HUES48 (cell line): ENCODE measurements at regions not wholly inside any gene's neighbourhood (a gene's known extent, or its start where the extent isn't known, plus 50 kb on each side); places are given as distances from the start of the nearest gene placed in this dataset.

ENCODE experiments used
- H3K27ac ChIP-seq: one replicate; pipeline ENCODE4 v1.7.0; 2013; ENCODE audit warnings: low read depth, low read length, inconsistent platforms
- H3K27me3 ChIP-seq: 2 replicates; pipeline ENCODE4 v1.6.1; 2013; ENCODE audit warnings: mild to moderate bottlenecking, low read length; ENCODE audit not compliant: control insufficient read depth, insufficient read depth
- H3K36me3 ChIP-seq: 2 replicates; pipeline ENCODE4 v1.6.1; 2013; ENCODE audit warnings: low read length; ENCODE audit not compliant: control insufficient read depth, insufficient read depth
- H3K4me1 ChIP-seq: 2 replicates; pipeline ENCODE4 v1.6.1; 2013; ENCODE audit warnings: mild to moderate bottlenecking, low read length; ENCODE audit not compliant: control insufficient read depth, insufficient read depth
- H3K4me3 ChIP-seq: 2 replicates; pipeline ENCODE4 v1.5.1; 2013; ENCODE audit warnings: mild to moderate bottlenecking, low read depth, low read length
- H3K9ac ChIP-seq: 2 replicates; pipeline ENCODE4 v1.6.1; 2013; ENCODE audit warnings: mild to moderate bottlenecking, low read depth, low read length, moderate library complexity
- H3K9me3 ChIP-seq: 2 replicates; pipeline ENCODE4 v1.6.1; 2013; ENCODE audit warnings: low read length; ENCODE audit not compliant: control insufficient read depth, insufficient read depth

DNA sequence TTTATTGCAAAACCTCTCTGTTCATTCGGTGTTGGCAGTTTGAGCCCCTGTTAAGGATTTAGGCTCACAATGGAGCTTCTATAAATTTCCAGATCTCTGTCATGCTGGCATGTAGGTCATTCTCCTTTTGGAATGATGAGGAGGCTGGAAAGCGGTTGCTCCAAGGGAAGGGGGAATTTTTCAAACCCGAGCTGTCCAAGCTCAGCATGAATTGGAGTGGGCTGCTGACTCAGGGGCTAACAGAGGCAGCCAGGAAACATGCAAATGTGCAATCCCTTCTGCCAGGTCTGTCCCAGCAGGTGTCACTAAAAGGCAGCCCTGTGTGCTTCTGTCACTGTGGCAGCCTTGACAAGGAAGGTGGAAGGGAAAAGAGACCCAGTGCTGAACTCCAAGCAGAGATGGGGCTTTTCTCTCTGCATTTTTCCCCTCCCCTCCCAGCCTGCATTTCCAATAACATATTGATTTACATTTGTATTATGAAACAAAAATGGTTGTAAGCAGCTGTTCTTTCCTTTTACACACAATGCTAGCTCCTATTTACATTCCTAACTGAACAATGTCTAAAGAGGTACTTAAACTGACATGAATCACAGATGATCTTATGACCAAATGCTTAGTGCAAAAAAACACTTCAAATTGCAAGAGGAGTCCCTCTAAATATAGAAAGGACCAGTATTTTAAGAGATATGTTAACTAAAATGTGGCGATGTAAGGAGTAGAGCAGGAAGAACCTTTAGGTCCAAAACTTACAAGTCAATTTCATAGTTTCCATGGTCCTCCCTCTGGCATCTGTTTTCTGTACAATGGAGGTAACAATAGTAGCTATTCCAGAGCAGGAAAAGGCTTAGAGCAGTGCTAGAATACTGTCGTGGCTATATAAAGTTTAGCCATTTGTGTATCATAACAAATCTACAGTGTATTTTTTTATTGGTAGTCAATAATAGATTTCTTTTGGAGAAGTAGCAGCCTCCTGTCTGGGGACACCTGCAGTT is 84.5 kb upstream of the ATP10A start:
- Histone ChIP-seq H3K9me3 (no peaks in the 10 kb centered on the region), H3K27me3 (no peaks in the 10 kb centered on the region), H3K4me1 (peaks cover 15% of the 10 kb centered on the region), H3K36me3 (no peaks in the 10 kb centered on the region), H3K4me3 (no peak overlapping the region), H3K9ac (no peak overlapping the region), H3K27ac (peak overlapping the region; percentile 50)

- H3K36me3 ChIP-seq = no peaks in the 10 kb centered on the region
- H3K27me3 ChIP-seq = no peaks in the 10 kb centered on the region
- H3K27ac ChIP-seq = no peak overlapping the region
- no peak overlapping the region for H3K4me3 ChIP-seq
- H3K9ac ChIP-seq = no peak overlapping the region
- H3K9me3 ChIP-seq = no peaks in the 10 kb centered on the region
- H3K4me1 ChIP-seq = peaks cover 15% of the 10 kb centered on the region
These were observed 83.2 kb upstream of the ATP10A start for GRCh38 chr15:25946241-25946805.

- H3K36me3 ChIP-seq = no peaks in the 10 kb centered on the region
- H3K4me3 ChIP-seq = no peak overlapping the region
- no peak overlapping the region for H3K27ac ChIP-seq
- no peaks in the 10 kb centered on the region for H3K27me3 ChIP-seq
- H3K9ac ChIP-seq = no peak overlapping the region
- H3K4me1 ChIP-seq = peaks cover 15% of the 10 kb centered on the region
- no peaks in the 10 kb centered on the region for H3K9me3 ChIP-seq
These were observed 81.3 kb upstream of the ATP10A start for GRCh38 chr15:25944386-25944785.

GRCh38 chr15:25943831-25944230 is 80.7 kb upstream of the ATP10A start:
- no peaks in the 10 kb centered on the region for H3K36me3 ChIP-seq
- no peak overlapping the region for H3K4me3 ChIP-seq
- H3K4me1 ChIP-seq = peaks cover 15% of the 10 kb centered on the region
- H3K9ac ChIP-seq = no peak overlapping the region
- no peak overlapping the region for H3K27ac ChIP-seq
- H3K27me3 ChIP-seq = no peaks in the 10 kb centered on the region
- H3K9me3 ChIP-seq = no peaks in the 10 kb centered on the region

DNA sequence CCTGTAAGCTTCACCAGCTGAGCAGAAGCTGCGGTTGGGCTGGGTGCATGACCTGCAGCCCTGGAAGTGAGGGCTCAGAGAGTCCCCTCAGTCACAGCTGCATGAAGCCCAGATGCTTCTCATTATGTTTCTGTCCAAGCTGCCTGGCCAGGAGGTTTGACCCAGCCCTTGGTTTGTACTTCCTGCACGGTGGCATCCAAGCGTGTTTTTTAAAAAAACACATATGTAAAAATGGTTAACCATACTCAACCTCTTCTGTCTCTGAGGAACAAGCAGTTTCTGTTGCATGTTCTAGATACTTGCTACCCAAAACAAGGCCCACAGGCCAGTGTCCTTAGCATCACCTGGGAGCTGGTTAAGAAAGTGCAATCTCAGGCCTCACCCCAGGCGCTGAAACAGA is 76.0 kb upstream of the ATP10A start:
- no peak overlapping the region for H3K9ac ChIP-seq
- H3K36me3 ChIP-seq = no peaks in the 10 kb centered on the region
- H3K27ac ChIP-seq = no peak overlapping the region
- no peaks in the 10 kb centered on the region for H3K27me3 ChIP-seq
- H3K9me3 ChIP-seq = no peaks in the 10 kb centered on the region
- no peaks in the 10 kb centered on the region for H3K4me1 ChIP-seq
- H3K4me3 ChIP-seq = no peak overlapping the region

DNA sequence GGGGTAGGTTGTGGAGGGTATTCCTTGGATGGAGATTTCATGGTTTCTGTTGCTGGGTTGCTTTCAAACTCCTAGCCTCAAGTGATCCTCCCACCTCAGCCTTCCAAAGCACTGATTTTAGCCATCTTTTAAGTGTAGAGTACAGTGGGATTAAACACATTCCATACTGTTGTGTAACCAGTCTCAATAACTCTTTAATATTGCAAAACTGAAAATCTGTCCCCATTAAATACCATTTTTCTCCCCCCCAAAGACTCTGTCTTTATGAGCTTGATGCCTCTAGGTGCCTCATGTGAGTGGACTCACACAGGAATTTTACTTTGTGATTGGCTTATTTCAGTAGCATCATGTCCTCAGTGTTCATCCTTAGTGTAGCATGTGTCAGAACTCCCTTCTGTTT is 74.7 kb upstream of the ATP10A start:
- Histone ChIP-seq H3K27ac (no peak overlapping the region), H3K27me3 (peaks cover 6% of the 10 kb centered on the region; the same call in 1 of the 2 replicates), H3K4me3 (no peak overlapping the region), H3K4me1 (peaks cover 10% of the 10 kb centered on the region), H3K36me3 (no peaks in the 10 kb centered on the region), H3K9ac (no peak overlapping the region), H3K9me3 (no peaks in the 10 kb centered on the region)

DNA sequence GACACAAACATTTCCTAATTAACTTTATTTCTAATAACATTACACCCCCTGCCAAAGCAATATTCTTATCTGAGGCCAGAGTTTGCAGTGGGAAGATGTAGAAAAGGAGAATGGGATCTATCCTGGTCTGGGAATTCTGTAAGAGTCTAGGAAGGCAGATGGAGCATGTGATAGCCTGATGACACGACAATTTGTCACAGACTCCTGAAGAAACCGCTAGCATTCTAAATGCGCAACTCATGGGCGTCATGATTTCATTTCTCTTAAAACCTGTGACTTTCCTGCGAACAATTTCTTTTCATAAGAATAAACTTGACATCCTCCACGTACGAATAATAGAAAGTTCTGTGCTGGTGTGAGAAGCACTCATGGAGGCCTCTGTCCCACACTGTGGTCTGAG is 72.9 kb upstream of the ATP10A start:
- Histone ChIP-seq H3K9ac (no peak overlapping the region), H3K27me3 (peaks cover 8% of the 10 kb centered on the region; the same call in 1 of the 2 replicates), H3K4me1 (peaks cover 10% of the 10 kb centered on the region), H3K36me3 (no peaks in the 10 kb centered on the region), H3K27ac (no peak overlapping the region), H3K4me3 (no peak overlapping the region), H3K9me3 (no peaks in the 10 kb centered on the region)

DNA sequence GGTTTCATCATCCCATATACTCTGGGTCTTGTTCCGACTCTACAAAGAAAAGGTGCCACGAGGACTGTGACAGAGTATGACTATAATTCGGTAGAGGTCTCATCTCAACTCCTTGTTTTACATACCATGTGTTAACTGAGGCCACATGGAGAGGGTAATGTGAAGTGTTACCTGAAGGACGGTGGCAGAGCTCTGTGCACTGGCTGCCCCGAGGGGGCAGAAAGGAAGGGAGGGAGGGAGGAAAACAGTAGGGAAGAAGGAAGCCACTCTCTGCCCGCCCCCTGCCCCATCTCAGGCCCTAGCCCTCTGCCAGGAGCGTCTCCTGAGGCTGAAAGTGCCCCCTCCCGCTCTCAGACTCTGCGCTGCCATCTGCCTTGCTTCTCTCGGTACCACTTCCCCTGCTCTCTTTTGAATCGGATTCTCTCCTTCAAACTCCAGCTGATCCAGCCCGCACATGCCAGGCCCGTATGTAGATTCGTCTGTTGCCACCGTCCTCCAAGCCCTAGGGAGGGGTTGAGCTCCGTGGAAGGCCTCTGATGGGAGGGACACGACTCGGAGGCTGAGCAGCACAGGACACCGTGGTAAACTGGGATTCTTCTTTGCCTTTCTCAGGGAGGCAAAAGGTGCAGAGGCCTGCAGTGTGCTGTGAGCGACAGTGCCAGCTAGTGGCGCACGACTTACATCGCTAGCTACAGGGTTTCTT is 70.5 kb upstream of the ATP10A start:
- Histone ChIP-seq H3K9me3 (0 out of 2 replicates have a peak, but pooled peaks cover 5% of the 10 kb centered on the region), H3K4me3 (peak overlapping the region; percentile 54), H3K36me3 (no peaks in the 10 kb centered on the region), H3K27ac (no peak overlapping the region), H3K9ac (peak overlapping the region; percentile 48; the same call in 1 of the 2 replicates), H3K27me3 (peaks cover 8% of the 10 kb centered on the region; the same call in 1 of the 2 replicates), H3K4me1 (peaks cover 10% of the 10 kb centered on the region)

DNA sequence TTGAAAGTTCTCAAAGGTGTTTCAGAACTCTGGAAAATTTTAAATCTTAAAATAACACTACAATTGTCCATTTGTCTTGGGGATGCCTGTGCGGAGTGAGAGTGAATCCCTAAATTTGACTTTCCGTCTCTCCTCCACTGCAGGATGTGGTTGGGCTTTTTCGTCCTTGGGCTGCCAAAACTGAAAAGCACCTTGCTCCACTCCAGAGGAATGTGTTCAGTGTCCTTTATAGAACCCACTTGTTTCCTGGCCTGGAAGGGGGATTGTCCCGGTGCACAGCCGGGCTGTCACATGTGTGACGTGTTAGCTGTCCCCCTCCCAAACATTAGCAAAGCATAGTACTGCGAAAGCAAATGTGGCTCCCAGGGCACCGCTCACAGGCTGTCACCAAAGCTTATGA is 69.6 kb upstream of the ATP10A start:
- Histone ChIP-seq H3K9ac (no peak overlapping the region), H3K27ac (no peak overlapping the region)

GRCh38 chr15:25931851-25932250 is 68.7 kb upstream of the ATP10A start:
- H3K4me3 ChIP-seq = no peak overlapping the region
- peaks cover 13% of the 10 kb centered on the region for H3K4me1 ChIP-seq
- no peak overlapping the region for H3K27ac ChIP-seq
- peaks cover 8% of the 10 kb centered on the region; the same call in 1 of the 2 replicates for H3K27me3 ChIP-seq
- 0 out of 2 replicates have a peak, but pooled peaks cover 5% of the 10 kb centered on the region for H3K9me3 ChIP-seq
- no peak overlapping the region for H3K9ac ChIP-seq
- no peaks in the 10 kb centered on the region for H3K36me3 ChIP-seq

More for the DNA sequence above, 69.6 kb upstream of the ATP10A start:
- 0 out of 2 replicates have a peak, but pooled peaks cover 5% of the 10 kb centered on the region for H3K9me3 ChIP-seq
- no peaks in the 10 kb centered on the region for H3K36me3 ChIP-seq
- peaks cover 11% of the 10 kb centered on the region for H3K4me1 ChIP-seq
- no peak overlapping the region for H3K4me3 ChIP-seq
- H3K27me3 ChIP-seq = peaks cover 8% of the 10 kb centered on the region; the same call in 1 of the 2 replicates
